ENCODE measurements at regions not wholly inside any gene's neighbourhood (a gene's known extent, or its start where the extent isn't known, plus 50 kb on each side); places are given as distances from the start of the nearest gene placed in this dataset.

DNA sequence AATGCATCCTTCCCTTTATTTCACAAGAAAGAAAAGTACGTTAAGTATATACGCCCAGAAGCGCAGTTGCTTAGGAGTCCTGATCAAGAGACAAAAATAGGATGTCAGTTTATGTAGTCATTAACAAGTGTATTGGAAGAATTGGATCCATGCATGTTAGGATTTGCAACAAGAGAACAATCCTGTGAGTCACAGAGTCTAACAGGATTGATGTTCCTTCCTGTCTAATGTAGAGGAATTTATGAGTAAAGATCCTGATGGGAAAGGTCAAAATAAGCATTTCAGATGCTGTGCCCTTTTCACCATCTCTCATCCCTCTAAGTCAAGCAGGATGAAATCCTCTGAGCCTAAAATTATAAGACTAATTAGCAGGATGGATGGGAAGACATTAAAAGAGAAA is 406.0 kb upstream of the GRIA1 start:
- H3K27ac Mint-ChIP-seq (ENCODE audit: unreplicated experiment) = no peak overlapping the region
- H3K27me3 Mint-ChIP-seq (ENCODE audit: unreplicated experiment) = peaks cover 5% of the 10 kb centered on the region
- no peak overlapping the region for H3K4me3 Mint-ChIP-seq (ENCODE audit: unreplicated experiment)
- no peaks in the 10 kb centered on the region for H3K36me3 Mint-ChIP-seq (ENCODE audit: low read depth, unreplicated experiment)
- H3K4me1 Mint-ChIP-seq (ENCODE audit: unreplicated experiment) = peaks cover 8% of the 10 kb centered on the region
- no peaks in the 10 kb centered on the region for H3K9me3 Mint-ChIP-seq (ENCODE audit: unreplicated experiment)
- TF ChIP-seq, protein P1, sequence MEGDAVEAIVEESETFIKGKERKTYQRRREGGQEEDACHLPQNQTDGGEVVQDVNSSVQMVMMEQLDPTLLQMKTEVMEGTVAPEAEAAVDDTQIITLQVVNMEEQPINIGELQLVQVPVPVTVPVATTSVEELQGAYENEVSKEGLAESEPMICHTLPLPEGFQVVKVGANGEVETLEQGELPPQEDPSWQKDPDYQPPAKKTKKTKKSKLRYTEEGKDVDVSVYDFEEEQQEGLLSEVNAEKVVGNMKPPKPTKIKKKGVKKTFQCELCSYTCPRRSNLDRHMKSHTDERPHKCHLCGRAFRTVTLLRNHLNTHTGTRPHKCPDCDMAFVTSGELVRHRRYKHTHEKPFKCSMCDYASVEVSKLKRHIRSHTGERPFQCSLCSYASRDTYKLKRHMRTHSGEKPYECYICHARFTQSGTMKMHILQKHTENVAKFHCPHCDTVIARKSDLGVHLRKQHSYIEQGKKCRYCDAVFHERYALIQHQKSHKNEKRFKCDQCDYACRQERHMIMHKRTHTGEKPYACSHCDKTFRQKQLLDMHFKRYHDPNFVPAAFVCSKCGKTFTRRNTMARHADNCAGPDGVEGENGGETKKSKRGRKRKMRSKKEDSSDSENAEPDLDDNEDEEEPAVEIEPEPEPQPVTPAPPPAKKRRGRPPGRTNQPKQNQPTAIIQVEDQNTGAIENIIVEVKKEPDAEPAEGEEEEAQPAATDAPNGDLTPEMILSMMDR (IDR thresholded peaks at IDR 0.05; ENCODE audit: unreplicated experiment) = no peak
- no peak for DNase-seq (ENCODE audit: low spot score)

DNA sequence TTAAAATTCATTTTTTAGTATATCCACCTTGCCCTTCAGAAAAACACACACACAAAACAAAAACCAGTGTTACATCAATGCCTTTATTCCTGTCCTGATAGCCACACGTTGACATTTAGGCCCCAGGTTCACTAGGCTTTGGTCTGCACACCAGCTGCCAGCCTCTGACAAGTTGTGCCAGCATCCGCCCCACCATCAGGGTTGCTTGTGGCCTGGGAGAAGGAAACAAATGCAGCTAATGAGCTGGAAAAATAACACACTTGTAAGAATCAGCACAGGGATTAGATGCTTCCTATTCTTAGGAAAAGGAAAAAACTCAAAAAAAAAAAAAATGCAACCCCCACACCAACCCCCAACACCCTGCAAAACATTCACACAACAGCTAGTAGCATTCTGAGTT is 404.0 kb upstream of the GRIA1 start:
- Mint-ChIP-seq H3K36me3 (ENCODE audit: low read depth, unreplicated experiment) (no peaks in the 10 kb centered on the region), H3K4me3 (ENCODE audit: unreplicated experiment) (no peak overlapping the region), H3K27me3 (ENCODE audit: unreplicated experiment) (peaks cover 4% of the 10 kb centered on the region), H3K4me1 (ENCODE audit: unreplicated experiment) (peaks cover 8% of the 10 kb centered on the region), H3K27ac (ENCODE audit: unreplicated experiment) (no peak overlapping the region), H3K9me3 (ENCODE audit: unreplicated experiment) (no peaks in the 10 kb centered on the region)
- TF ChIP-seq, protein P1 (IDR thresholded peaks at IDR 0.05; ENCODE audit: unreplicated experiment) = no peak
- no peak for DNase-seq (ENCODE audit: low spot score)

DNA sequence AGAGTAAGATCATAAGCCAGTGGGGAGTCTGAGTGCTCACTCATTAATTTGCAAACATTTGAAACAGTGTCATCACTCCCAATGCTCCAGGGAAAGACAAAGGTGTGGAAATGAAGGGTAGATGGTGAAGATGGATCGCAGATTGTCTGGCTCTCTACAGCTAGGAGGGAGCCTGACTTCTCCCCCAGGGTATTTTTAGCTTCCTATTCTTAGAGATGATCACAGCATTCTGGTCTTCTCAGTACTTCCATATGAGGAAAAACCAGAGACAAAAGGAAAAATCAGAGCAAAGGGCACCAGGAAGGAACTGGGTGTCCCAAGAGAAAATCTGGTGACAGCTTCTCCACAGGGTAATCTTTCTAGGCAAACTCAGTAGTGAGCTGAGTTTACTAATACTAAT is 401.9 kb upstream of the GRIA1 start:
- Mint-ChIP-seq H3K4me3 (ENCODE audit: unreplicated experiment) (no peak overlapping the region), H3K9me3 (ENCODE audit: unreplicated experiment) (no peaks in the 10 kb centered on the region), H3K27me3 (ENCODE audit: unreplicated experiment) (peaks cover 2% of the 10 kb centered on the region), H3K27ac (ENCODE audit: unreplicated experiment) (no peak overlapping the region), H3K36me3 (ENCODE audit: low read depth, unreplicated experiment) (no peaks in the 10 kb centered on the region), H3K4me1 (ENCODE audit: unreplicated experiment) (peaks cover 8% of the 10 kb centered on the region)
- no peak for DNase-seq (ENCODE audit: low spot score)
- TF ChIP-seq, protein P1 (IDR thresholded peaks at IDR 0.05; ENCODE audit: unreplicated experiment) = no peak

DNA sequence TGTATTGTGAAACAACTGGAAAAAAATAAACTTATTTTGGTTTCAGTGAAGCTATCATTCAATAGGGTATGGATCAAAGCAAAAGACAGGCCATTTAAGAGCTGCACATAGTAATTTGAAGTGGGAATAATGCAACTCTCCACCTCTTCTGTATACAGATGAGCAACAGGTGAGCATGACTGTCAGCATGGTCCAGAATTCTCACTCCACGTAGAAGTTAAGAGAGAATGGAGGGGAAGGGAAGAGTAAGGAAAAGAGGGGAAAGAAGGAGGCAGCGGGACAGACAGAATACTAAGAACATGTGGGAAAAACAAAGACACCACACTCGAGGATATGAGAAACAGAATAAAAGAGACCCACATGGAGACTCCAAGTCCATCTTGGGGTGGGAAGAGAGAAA is 396.1 kb upstream of the GRIA1 start:
- TF ChIP-seq, protein P1 (IDR thresholded peaks at IDR 0.05; ENCODE audit: unreplicated experiment) = no peak
- Mint-ChIP-seq H3K4me1 (ENCODE audit: unreplicated experiment) (peaks cover under 1% of the 10 kb centered on the region), H3K4me3 (ENCODE audit: unreplicated experiment) (no peak overlapping the region), H3K27ac (ENCODE audit: unreplicated experiment) (no peak overlapping the region), H3K27me3 (ENCODE audit: unreplicated experiment) (peaks cover 7% of the 10 kb centered on the region), H3K9me3 (ENCODE audit: unreplicated experiment) (no peaks in the 10 kb centered on the region), H3K36me3 (ENCODE audit: low read depth, unreplicated experiment) (no peaks in the 10 kb centered on the region)
- no peak for DNase-seq (ENCODE audit: low spot score)

DNA sequence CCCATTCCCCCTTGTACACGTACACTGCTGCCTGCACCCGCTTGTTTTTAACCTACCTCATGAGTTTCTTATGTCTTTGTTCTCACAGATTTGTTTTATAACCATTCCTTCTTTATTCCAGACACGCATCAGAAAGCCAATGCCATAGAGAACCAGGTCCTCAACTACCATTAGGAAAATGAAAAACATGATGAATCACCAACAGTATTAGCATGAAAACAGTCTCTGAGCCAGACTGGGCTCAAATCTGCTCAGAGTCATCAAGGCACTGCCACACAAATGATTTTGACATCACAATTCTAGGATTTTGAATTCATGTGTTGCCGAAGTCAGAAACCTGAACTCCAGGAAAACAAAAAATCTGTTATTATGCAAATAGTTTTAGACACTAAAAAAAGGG is 394.1 kb upstream of the GRIA1 start:
- peaks cover 7% of the 10 kb centered on the region for H3K27me3 Mint-ChIP-seq (ENCODE audit: unreplicated experiment)
- no peaks in the 10 kb centered on the region for H3K4me1 Mint-ChIP-seq (ENCODE audit: unreplicated experiment)
- no peak for DNase-seq (ENCODE audit: low spot score)
- TF ChIP-seq, protein P1 (IDR thresholded peaks at IDR 0.05; ENCODE audit: unreplicated experiment) = no peak
- H3K9me3 Mint-ChIP-seq (ENCODE audit: unreplicated experiment) = no peaks in the 10 kb centered on the region
- H3K27ac Mint-ChIP-seq (ENCODE audit: unreplicated experiment) = no peak overlapping the region
- H3K36me3 Mint-ChIP-seq (ENCODE audit: low read depth, unreplicated experiment) = no peaks in the 10 kb centered on the region
- H3K4me3 Mint-ChIP-seq (ENCODE audit: unreplicated experiment) = no peak overlapping the region
